ENCODE measurements at regions not wholly inside any gene's neighbourhood (a gene's known extent, or its start where the extent isn't known, plus 50 kb on each side); places are given as distances from the start of the nearest gene placed in this dataset.

DNA sequence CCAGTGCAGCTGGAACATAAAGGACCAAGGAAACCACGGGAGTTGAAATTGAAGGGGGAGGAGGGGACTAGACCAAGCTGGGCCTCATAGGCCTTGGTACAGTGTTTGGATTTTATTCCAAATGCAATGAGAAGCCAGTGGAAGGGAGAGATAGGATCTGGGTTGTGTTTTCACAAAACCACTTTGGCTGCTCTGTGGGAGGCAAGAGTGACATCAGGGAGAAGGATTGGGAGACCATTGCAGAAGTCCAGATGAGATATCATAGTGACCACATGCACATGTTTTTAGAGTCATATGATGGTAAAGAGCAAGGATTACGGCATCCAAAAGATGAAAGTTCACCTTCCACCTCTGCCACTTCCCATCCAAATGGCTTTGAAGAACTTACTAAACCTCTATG, 210.2 kb downstream of the PAX3 start:
- no peak overlapping the region for H2AFZ ChIP-seq
- no peaks in the 10 kb centered on the region for H3F3A ChIP-seq (ENCODE audit: insufficient read depth)
- no peak overlapping the region for H3K27ac ChIP-seq
- no peaks in the 10 kb centered on the region for H3K79me2 ChIP-seq (ENCODE audit: insufficient read depth)
- in situ Hi-C loops (cut with MboI), result no loop called here
- no peak overlapping the region for H3K4me3 ChIP-seq
- no peaks in the 10 kb centered on the region for H3K9me3 ChIP-seq (ENCODE audit: low read depth)
- no peaks in the 10 kb centered on the region for H3K36me3 ChIP-seq (ENCODE audit: low read depth)
- H3K4me2 ChIP-seq (ENCODE audit: unreplicated experiment), result no peak overlapping the region
- no peak overlapping the region for H3K9ac ChIP-seq
- no peaks in the 10 kb centered on the region; the same call in 1 of the 2 replicates for H3K27me3 ChIP-seq (replicated peaks; ENCODE audit: insufficient read depth)
- H3K4me1 ChIP-seq (ENCODE audit: insufficient read depth), result no peaks in the 10 kb centered on the region
- TF ChIP-seq EZH2phosphoT487 (IDR thresholded peaks at IDR 0.05; ENCODE audit: insufficient read depth, low read depth) (no peak), EZH2 (IDR thresholded peaks at IDR 0.05; ENCODE audit: insufficient read depth, poor library complexity, severe bottlenecking) (no peak)
- WGBS, 2 experiments (ENCODE audit: low coverage in 1 of 2, low lambda C conversion rate in 2 of 2, missing lambda C conversion rate in 2 of 2), result 16 to 18% methylated on average over 2 of the region's 2 CpGs
- DNase-seq, result no peak
- H3K9me2 ChIP-seq (ENCODE audit: insufficient read depth), result no peaks in the 10 kb centered on the region
- no peaks in the 10 kb centered on the region for H4K20me1 ChIP-seq (ENCODE audit: insufficient read depth)

DNA sequence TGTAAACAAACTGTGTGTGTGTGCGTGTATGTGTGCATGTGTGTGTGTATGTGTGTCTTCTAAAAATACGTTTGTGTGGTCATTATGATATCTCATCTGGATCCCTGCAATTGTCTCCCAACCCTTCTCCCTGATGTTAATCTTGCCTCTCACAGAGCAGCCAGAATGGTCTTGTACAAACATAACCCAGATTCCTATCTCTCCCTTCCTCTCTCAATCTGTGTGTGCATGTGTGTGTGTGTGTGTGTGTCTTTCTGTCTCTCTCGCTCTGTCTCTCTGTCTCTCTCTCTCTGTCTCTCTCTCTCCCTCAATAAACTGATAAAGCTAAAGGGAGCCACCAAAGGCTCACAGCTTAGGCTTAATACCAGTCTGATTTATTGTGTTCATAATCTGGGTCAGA, 210.8 kb downstream of the PAX3 start:
- TF ChIP-seq EZH2phosphoT487 (IDR thresholded peaks at IDR 0.05; ENCODE audit: insufficient read depth, low read depth) (no peak), EZH2 (IDR thresholded peaks at IDR 0.05; ENCODE audit: insufficient read depth, poor library complexity, severe bottlenecking) (no peak)
- no peak overlapping the region for H3K9ac ChIP-seq
- H3K9me2 ChIP-seq (ENCODE audit: insufficient read depth), result no peaks in the 10 kb centered on the region
- no peaks in the 10 kb centered on the region for H3F3A ChIP-seq (ENCODE audit: insufficient read depth)
- no peak overlapping the region for H2AFZ ChIP-seq
- H3K79me2 ChIP-seq (ENCODE audit: insufficient read depth), result no peaks in the 10 kb centered on the region
- no peak overlapping the region for H3K4me2 ChIP-seq (ENCODE audit: unreplicated experiment)
- in situ Hi-C loops (cut with MboI), result no loop called here
- no peaks in the 10 kb centered on the region for H3K4me1 ChIP-seq (ENCODE audit: insufficient read depth)
- H4K20me1 ChIP-seq (ENCODE audit: insufficient read depth), result no peaks in the 10 kb centered on the region
- DNase-seq, result no peak
- no peaks in the 10 kb centered on the region for H3K9me3 ChIP-seq (ENCODE audit: low read depth)
- 26 to 28% methylated on average over 3 of the region's 3 CpGs for WGBS, 2 experiments (ENCODE audit: low coverage in 1 of 2, low lambda C conversion rate in 2 of 2, missing lambda C conversion rate in 2 of 2)
- no peaks in the 10 kb centered on the region for H3K36me3 ChIP-seq (ENCODE audit: low read depth)
- peaks cover 2% of the 10 kb centered on the region; the same call in 1 of the 2 replicates for H3K27me3 ChIP-seq (replicated peaks; ENCODE audit: insufficient read depth)
- H3K4me3 ChIP-seq, result no peak overlapping the region
- H3K27ac ChIP-seq, result no peak overlapping the region

DNA sequence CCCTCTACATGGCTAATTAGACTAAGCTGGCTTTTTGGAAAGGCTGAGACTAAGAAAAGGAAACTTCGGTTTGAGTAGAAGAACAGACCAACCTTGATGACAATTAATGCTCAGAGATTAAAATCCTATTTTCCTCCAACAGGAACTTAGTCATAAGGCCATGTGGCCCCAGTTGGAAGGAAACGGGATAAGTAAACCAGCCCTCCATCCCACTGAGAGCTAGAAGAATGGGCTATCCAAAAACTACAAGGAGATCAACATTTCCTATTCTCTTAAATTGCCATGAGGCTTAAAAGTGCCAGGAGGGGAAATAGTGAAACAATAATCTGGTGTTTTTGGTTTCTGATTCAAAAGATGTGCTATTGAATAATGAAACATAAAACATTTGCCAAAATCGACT, 216.6 kb downstream of the PAX3 start:
- in situ Hi-C loops (cut with MboI), result no loop called here
- H3K4me2 ChIP-seq (ENCODE audit: unreplicated experiment), result no peak overlapping the region
- H3F3A ChIP-seq (ENCODE audit: insufficient read depth), result no peaks in the 10 kb centered on the region
- H3K27ac ChIP-seq, result no peak overlapping the region
- no peak overlapping the region for H3K4me3 ChIP-seq
- H3K9me3 ChIP-seq (ENCODE audit: low read depth), result no peaks in the 10 kb centered on the region
- no peak for DNase-seq
- TF ChIP-seq EZH2 (IDR thresholded peaks at IDR 0.05; ENCODE audit: insufficient read depth, poor library complexity, severe bottlenecking) (no peak), EZH2phosphoT487 (IDR thresholded peaks at IDR 0.05; ENCODE audit: insufficient read depth, low read depth) (no peak)
- H3K79me2 ChIP-seq (ENCODE audit: insufficient read depth), result no peaks in the 10 kb centered on the region
- H3K9ac ChIP-seq, result no peak overlapping the region
- H4K20me1 ChIP-seq (ENCODE audit: insufficient read depth), result no peaks in the 10 kb centered on the region
- no peaks in the 10 kb centered on the region for H3K4me1 ChIP-seq (ENCODE audit: insufficient read depth)
- H3K9me2 ChIP-seq (ENCODE audit: insufficient read depth), result no peaks in the 10 kb centered on the region
- no peaks in the 10 kb centered on the region for H3K36me3 ChIP-seq (ENCODE audit: low read depth)
- H2AFZ ChIP-seq, result no peak overlapping the region
- H3K27me3 ChIP-seq (replicated peaks; ENCODE audit: insufficient read depth), result peaks cover 4% of the 10 kb centered on the region; the same call in 1 of the 2 replicates
- WGBS, 2 experiments (ENCODE audit: low coverage in 1 of 2, low lambda C conversion rate in 2 of 2, missing lambda C conversion rate in 2 of 2), result 2 to 3% methylated on average over 3 of the region's 3 CpGs

DNA sequence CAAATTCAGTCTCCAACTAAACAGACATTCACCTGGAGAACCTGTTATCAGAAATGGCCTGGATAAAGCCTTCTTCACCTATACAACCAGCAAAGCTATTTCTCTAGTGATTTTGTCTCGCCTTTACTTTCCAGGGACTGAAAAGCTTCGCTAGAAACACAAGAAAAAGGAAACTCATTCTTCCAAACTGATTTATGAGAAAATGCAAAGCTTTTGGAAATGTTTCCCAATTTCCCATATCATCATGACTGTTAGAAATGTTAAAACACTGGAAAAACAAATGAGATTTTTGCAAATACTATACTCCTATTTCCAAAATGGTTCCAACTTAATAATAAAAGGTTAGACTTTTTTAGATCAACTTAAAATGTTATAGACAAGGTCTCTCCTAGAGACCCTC, 218.7 kb downstream of the PAX3 start:
- no peak overlapping the region for H3K9ac ChIP-seq
- no peak overlapping the region for H2AFZ ChIP-seq
- no peaks in the 10 kb centered on the region for H3F3A ChIP-seq (ENCODE audit: insufficient read depth)
- no peaks in the 10 kb centered on the region for H3K9me3 ChIP-seq (ENCODE audit: low read depth)
- no peaks in the 10 kb centered on the region for H4K20me1 ChIP-seq (ENCODE audit: insufficient read depth)
- no peak for DNase-seq
- H3K4me2 ChIP-seq (ENCODE audit: unreplicated experiment), result no peak overlapping the region
- no peak overlapping the region for H3K27ac ChIP-seq
- H3K4me3 ChIP-seq, result no peak overlapping the region
- peaks cover 4% of the 10 kb centered on the region; the same call in 1 of the 2 replicates for H3K27me3 ChIP-seq (replicated peaks; ENCODE audit: insufficient read depth)
- H3K9me2 ChIP-seq (ENCODE audit: insufficient read depth), result no peaks in the 10 kb centered on the region
- H3K79me2 ChIP-seq (ENCODE audit: insufficient read depth), result no peaks in the 10 kb centered on the region
- H3K36me3 ChIP-seq (ENCODE audit: low read depth), result no peaks in the 10 kb centered on the region
- no peaks in the 10 kb centered on the region for H3K4me1 ChIP-seq (ENCODE audit: insufficient read depth)
- TF ChIP-seq EZH2 (IDR thresholded peaks at IDR 0.05; ENCODE audit: insufficient read depth, poor library complexity, severe bottlenecking), result no peak
- TF ChIP-seq EZH2phosphoT487 (IDR thresholded peaks at IDR 0.05; ENCODE audit: insufficient read depth, low read depth), result no peak
- WGBS, 2 experiments (ENCODE audit: low coverage in 1 of 2, low lambda C conversion rate in 2 of 2, missing lambda C conversion rate in 2 of 2), result 10 to 11% methylated on average over 2 of the region's 2 CpGs
- in situ Hi-C loops (cut with MboI), result no loop called here
